GM18508 (cell line): ENCODE measurements at regions not wholly inside any gene's neighbourhood (a gene's known extent, or its start where the extent isn't known, plus 50 kb on each side); places are given as distances from the start of the nearest gene placed in this dataset.

ENCODE experiments used
- ATAC-seq: cut with Tn5 transposase; IDR thresholded peaks from one replicate; pipeline ENCODE4 v1.9.1; 2021; ENCODE audit warnings: moderate number of reproducible peaks; ENCODE audit not compliant: insufficient read depth, unreplicated experiment

- ATAC-seq = no peak
These were observed 622.8 kb downstream of the BRD1 start for GRCh38 chr22:49204599-49205482.

- no peak for ATAC-seq
These were observed 623.6 kb downstream of the BRD1 start for GRCh38 chr22:49203859-49204598.

- no peak for ATAC-seq
These were observed 624.4 kb downstream of the BRD1 start for GRCh38 chr22:49203091-49203858.

GRCh38 chr22:49202226-49202625, 625.4 kb downstream of the BRD1 start:
- ATAC-seq = no peak

- ATAC-seq = no peak
These were observed 626.4 kb downstream of the BRD1 start for GRCh38 chr22:49201046-49201970.

GRCh38 chr22:49199224-49199623, 628.4 kb downstream of the BRD1 start:
- no peak for ATAC-seq

- no peak for ATAC-seq
These were observed 629.0 kb downstream of the BRD1 start for GRCh38 chr22:49198705-49199084.

- no peak for ATAC-seq
These were observed 629.5 kb downstream of the BRD1 start for GRCh38 chr22:49197986-49198704.

- no peak for ATAC-seq
These were observed 630.2 kb downstream of the BRD1 start for GRCh38 chr22:49197505-49197904.

GRCh38 chr22:49196046-49196511, 631.6 kb downstream of the BRD1 start:
- no peak for ATAC-seq

- ATAC-seq = no peak
These were observed 632.0 kb downstream of the BRD1 start for GRCh38 chr22:49195636-49196035.

GRCh38 chr22:49193901-49194465, 633.7 kb downstream of the BRD1 start:
- no peak for ATAC-seq

GRCh38 chr22:49193348-49193747, 634.3 kb downstream of the BRD1 start:
- ATAC-seq = no peak

- ATAC-seq = no peak
These were observed 634.8 kb downstream of the BRD1 start for GRCh38 chr22:49192857-49193250.

GRCh38 chr22:49192180-49192856, 635.4 kb downstream of the BRD1 start:
- no peak for ATAC-seq

- no peak for ATAC-seq
These were observed 636.1 kb downstream of the BRD1 start for GRCh38 chr22:49191506-49191980.

- ATAC-seq = no peak
These were observed 636.7 kb downstream of the BRD1 start for GRCh38 chr22:49190816-49191505.
